HG03045 (cell line): ENCODE measurements at regions not wholly inside any gene's neighbourhood (a gene's known extent, or its start where the extent isn't known, plus 50 kb on each side); places are given as distances from the start of the nearest gene placed in this dataset.
A peak's percentile ranks its signal among the peaks of the same experiment; 100 is the strongest.
"Not testable (repeated sequence)": the region's sequence is repeated elsewhere in the genome, so short reads cannot be mapped to it uniquely, and the experiment has no call there.

ENCODE experiments used
- ATAC-seq: cut with Tn5 transposase; IDR thresholded peaks from one replicate; pipeline ENCODE4 v1.9.1; 2021; ENCODE audit warnings: mild to moderate bottlenecking, moderate library complexity; ENCODE audit not compliant: unreplicated experiment

DNA sequence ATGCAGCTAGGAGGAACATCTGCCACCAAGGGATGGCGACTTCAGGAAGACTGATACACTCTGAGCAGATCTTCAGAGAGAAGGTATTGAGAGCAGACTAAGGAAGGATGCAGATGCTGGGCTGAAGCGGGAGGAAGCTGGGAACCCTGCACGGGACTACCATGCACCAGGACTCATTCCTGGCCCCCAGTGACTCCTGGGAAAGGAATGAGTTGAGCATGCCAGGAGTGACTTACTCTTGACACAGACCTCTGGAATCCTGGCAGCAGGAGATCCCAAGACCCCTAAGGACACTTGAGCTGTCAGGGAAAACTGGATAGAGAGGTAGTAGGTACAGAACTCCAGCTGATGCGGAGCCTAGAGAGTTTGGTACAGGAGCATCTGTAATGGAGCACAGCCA, 336.1 kb downstream of the RPS29 start:
- ATAC-seq, result no peak

DNA sequence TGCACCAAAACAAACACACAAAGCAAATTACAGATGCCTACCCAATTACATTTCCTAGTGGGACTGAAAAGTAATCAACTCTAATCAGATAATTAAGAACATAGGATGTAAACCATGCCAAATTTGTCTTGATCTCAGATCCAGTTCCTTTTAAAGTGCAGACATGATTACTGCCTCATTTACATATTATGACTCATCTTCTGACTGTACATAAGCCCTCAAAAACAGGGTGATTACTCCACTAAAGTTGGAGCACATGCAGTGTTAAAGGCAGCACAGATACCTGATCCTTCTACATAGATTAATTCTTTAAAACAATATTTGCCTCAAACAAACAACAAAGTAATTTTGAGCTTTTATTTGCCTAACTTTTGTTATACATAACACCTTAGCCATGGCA, 337.2 kb downstream of the RPS29 start:
- no peak for ATAC-seq

DNA sequence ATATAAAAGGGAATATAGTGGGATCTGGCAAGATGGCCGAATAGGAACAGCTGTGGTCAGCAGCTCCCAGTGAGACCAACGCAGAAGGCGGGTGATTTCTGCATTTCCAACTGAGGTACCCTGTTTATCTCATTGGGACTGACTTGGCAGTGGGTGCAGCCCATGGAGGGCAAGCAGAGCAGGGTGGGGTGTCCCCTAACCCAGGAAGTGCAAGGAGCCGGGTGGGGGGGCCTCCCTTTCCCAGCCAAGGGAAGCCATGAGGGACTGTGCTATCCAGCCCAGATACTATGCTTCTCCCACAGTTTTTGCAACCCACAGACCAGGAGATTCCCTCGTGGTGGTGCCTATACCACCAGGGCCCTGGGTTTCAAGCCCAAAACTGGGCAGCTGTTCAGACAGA, 342.4 kb downstream of the RPS29 start:
- ATAC-seq, result not testable (repeated sequence)

DNA sequence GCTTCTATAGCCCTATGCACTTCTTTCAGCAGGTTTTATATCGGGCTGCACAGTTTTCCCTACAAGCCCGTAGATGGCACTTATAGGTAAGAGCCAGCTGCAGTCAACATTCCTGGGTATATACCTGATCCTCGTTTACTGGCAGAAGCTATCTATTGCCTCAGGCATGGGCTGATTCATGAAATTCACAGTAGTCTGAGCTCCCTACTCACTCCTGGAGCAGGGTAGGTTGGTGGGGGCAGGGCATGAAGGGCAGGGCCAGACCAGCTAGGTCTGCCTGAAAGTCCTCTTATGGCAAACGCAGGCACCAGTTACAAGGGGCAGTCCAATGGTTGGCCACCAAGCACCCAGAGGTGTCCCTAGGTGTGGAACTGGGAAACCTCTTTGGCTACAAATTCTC, 345.8 kb downstream of the RPS29 start:
- ATAC-seq, result no peak

DNA sequence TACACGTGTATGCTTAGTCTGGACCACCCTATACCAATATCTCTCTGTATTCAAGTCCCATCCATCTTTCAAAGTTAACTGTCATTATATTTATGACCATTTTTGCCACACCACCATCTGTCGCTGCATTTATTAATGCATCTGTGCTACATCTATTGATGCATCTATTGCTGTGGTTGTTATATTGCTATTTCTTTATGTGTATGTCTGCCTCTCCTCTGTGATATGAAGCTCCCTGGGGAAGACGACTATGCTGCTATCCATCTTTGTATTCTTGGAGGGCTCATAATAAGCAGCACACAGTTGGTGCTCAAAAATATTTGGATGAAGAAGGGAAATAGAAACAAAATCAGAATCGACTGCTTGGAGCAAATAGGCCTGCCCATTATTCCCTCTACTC, 357.6 kb downstream of the RPS29 start:
- ATAC-seq, result no peak

DNA sequence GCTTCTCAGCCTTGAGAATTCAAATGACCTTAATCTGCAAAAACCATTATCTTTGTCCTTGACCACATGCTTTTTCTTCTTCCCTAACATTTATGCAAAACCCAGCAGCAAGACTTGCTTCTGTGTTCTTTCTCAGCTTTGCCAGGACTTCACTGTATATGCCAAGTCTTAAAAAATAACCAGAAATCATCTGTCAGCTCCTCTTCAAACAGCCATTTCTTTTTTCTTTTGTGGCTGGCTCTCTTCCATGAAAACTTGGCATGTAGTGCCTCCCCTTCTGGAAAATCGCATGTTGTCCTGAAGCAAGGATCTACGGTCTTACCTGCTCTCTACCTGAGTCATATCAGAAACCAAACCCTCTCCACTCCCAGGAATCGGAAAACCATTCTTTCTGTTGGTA, 364.9 kb downstream of the RPS29 start:
- no peak for ATAC-seq

DNA sequence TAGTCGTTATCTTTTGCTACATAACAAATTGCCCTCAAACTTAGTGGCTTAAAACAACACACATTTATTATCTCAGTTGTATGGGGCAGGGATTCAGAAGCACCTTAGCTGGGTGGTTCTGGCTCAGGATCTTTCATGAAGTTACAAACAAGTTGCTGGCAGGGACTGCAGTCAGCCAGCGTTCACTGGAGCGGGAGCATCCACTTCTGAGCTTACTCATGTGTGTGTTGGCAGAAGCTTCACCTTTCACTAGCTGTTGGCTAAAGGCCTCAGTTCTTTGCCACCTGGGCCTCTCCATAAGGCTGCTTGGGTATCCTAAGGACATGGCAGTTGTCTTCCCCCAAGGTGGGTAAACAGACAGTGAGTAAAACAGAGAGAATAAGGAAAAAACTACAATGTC, 365.7 kb downstream of the RPS29 start:
- ATAC-seq, result no peak

DNA sequence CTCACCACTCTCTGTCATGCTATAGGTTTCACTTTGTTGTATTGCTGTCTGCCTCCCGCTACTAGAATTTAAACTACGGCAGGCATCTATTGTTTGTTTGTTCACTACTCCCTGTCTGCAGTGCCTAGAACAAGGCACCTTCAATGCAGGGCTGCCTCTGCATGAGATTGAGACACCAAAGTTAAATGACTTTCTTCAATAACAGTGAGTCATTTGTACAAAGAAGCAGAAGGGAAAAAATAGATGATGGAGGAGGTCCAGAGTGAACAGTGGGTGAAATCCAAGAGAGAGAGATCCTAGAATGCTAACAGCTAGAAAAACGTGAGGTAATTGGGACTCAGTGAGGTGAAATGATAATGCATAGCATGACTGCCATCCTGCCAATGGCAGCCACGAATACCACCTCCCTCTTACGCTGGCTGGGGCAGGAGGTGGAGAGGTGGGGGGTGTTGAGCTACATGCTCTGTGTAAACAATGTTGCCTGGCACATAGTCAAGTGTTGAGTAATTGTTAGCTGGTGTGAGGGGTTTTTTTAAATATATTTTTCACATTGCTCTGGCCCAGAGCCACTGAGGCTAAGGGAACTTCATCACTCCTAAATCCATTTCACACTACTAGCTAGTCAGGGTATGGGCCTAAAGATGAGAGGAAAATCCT, 367.6 kb downstream of the RPS29 start:
- no peak for ATAC-seq

DNA sequence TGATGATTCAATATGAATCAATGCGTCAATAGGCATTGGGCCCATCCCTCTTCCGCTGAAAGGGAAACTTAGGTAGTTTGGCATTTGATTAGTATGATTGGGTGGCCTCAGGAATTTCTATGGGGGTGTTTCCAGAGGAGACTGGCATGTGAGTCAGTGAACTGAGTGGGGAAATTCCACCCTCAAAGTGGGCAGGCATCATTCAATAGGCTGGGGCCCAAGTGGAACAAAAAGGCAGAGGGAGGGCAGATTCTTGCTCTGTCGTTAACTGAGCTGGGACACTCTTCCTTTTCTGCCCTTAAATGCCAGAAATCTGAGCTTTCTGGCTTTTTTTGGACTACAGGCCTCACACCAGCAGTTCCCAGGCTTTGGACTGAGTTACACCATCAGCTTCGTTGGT, 373.5 kb downstream of the RPS29 start:
- no peak for ATAC-seq

DNA sequence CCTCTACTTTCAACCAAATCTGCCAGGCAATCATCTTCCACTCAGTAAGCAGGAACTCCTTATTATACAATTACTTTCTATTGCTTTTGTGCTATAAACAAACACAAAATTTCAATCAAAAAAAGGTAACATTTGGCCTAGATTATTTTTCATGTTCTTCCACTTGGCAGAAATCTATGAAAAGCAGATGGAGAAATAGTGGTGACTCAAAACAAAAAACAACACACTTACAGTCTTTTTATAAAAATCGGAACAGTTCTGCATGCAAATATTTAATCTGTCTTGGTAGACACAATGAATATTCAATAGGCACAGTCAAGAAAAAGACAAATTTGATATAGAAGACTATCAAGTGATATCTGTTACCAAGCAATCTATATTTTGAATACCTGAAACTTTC, 376.8 kb downstream of the RPS29 start:
- no peak for ATAC-seq

DNA sequence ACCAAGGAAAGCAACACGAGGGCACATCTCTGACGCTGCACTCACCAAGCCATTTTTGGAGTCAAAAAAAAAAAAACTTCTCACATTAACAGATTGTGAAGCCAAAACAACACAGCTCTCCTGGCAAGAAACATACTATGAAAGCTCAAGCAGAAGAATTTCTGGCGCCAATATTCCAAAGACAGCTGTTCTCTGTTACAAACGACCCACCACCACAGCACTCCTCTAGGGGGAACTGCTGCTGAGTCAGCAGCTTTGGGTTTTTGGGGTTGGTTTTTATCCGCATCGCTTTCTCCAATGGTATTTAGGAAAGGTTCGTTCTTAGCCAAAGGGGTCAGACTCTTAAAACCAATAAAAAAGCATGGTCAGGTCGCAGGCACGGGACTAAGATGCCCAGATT, 379.4 kb downstream of the RPS29 start:
- ATAC-seq, result no peak

DNA sequence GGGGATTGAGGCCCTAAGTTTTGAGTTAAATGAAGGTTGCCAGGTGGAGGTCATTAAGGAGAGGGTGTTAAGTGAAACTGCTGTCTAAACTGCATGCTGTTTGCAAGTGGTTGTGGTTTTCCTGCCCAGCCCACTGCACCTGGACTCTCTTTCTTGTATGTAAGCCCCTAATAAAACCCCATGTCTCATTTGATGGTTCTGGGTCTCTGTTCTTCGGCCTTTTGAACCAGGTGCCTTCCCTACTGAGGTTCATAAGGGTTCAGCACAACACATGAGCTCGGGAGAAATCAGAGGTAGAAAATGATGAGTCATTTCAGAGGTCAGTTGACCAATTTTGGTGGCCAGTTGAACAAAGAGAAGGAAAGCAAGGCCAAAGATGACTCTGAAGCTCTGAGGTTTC, 382.5 kb downstream of the RPS29 start:
- no peak for ATAC-seq

DNA sequence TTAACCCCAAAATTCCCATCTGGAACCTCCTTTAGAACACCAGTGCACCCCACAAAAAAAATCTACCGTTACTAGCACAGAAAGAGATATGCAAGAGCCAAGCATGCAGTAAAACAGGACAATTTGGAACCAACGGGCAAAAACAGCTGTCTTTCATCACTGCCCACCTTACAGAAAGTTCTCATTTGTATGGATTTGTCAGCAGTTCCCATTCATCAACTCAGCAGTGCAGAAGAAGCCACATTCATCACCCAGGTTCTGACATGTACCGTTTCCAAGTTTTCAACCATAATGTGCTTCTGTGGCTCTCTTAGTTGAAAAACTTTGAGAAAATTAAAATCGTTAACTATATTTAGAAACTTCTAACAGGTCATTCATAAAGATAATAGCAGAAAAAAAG, 387.0 kb downstream of the RPS29 start:
- ATAC-seq, result no peak

DNA sequence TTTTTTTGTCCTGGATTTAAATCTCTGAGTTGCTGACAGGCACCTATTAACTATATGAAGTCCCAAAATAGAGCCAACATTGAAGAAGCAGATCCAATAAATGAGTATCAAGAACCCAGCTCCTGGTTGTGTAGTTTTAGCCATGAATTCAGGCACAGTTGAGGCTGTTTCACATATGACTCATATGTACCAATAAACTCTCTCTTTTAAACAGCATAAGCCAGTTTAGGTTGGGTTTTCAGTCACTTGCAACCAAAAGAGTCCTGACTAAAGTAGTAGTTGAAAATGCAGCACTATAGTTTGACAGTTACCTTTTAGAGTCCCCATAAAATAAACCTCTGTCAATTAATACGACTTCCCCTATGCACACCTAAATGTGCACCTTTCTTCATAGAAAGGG, 389.9 kb downstream of the RPS29 start:
- no peak for ATAC-seq

DNA sequence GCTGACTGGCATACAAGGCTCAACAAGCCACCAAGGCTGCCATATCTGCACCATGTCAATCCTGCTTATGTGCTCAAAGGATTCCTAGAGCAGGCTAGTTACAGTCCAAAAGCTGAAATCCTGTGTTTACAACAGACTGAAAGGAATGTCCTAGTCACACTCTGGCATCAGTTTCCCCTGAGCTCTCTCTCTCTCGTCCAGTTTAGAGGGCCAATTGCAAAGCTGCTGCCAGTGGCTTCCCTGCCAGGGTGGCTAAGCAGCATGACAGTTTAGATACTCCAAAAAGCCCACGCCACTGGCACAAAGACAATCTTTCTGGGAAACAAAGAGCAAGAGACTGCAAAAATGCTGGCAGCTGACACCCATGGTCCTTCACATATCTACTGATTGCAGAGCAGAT, 392.1 kb downstream of the RPS29 start:
- no peak for ATAC-seq

DNA sequence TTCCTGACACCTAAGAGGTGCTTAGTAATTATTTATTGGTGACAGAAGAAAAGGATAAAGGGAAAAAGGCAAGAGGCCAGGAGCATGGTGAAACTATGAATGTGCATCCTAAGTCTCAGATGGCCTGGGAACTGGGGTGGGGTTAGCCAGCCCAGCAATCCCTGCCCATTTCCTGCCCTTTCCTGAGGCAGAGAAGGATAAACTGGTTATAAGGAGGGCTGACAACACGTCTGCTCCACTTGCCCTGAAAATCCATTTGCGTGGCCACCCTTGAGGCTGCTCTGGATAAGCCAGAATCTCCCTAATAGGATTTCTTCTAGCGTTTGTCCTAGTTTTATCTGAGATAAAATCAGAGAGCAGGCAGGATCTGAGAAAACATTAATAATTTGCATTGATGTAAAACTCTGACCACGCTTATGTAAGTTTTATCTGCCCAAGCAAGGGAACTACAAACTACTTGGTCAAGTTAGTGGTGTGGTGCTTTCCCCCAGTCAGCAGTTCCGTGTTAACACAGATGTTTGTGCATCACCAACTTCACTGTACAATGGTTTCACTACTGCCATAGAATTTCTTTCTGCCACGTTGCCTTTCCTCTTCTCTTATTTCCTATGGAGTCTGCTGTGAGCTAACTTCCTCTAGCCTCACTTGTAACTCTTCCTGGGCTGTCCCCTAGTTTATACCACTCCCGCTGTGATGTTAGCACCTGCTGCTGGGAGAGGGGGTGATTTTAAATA, 392.7 kb downstream of the RPS29 start:
- peak; percentile 91 for ATAC-seq

DNA sequence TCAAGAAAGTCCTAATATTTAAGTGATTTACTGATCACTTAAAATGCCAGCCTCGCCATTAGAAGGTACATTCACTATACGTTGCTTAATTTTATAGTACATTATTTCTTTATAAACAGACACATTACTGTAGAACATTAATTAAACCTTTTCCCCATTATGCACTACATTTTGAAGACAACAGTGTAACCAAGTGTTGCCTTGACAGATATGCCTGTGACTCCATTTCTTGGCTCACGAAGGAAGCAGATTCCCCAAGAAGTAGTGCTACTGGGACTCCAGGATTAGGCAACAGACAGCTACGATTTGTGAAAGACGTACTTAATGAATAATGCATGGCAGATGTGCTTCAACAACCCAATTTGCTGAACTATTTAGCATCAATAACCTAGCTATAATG, 394.8 kb downstream of the RPS29 start:
- ATAC-seq, result no peak

DNA sequence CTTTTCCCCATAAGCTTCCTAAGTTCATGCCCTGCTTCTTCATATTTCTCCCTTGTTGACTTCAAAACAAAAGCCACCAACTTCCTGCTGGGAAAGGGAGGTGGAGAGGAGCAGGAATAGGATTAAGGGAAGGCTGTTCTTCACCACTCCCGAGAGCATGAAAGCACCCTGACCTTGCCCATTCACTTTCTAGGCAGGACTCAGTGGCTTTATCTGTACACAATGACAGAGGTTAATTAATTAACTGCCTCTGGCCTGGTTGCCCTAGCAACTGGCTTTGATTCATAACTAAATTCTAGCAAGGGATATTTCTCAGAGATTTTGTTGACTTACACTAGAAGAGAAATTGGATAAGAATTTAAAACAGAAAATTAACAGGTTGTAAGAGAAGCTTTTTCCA, 396.8 kb downstream of the RPS29 start:
- ATAC-seq, result no peak

DNA sequence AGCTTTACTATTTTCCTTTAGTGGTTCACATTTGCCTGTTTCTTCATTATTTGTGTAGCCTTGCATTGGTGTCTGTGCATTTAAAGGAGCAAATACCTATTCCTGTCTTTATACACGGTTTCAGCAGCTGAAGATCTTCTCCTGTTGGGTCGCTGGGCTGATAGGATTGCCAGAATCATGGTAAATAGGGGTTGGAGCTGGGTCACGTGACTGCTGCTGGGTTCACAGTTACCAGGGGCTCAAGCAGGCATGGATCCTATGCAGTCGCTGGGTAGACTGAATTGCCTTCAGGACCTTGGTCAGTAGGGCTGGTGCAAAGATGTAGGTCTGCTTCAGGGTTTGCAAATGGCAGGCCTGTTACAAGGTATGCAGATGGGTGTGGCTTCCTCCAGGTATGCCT, 398.4 kb downstream of the RPS29 start:
- no peak for ATAC-seq

DNA sequence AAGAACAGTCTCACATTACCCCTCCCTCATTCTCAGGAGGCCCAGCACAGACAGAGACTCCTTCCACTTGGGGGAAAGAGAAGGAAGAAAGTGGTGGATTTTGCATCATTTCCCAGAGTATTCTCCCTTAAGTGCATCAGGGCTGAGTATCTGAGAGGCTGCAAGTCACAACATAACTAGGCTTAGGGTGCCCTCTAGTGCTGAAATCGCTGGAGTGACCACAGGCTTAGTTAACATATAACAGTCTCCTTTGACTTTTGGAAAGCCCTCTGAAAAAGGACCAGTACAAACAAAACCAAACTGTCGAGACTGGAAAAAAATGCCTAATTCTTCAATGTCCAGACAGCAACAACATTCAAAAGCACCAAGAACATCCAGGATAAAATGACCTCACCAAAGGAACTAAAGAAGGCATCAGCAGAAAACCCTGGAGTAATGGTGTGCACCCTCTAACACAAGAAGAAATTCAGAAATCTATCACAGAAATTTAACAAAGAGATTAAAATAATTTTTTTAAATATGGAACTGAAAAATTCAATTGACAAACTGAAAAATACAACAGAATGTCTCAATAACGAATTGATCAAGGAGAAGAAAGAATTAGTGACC, 412.3 kb downstream of the RPS29 start:
- ATAC-seq, result peak; percentile 91

DNA sequence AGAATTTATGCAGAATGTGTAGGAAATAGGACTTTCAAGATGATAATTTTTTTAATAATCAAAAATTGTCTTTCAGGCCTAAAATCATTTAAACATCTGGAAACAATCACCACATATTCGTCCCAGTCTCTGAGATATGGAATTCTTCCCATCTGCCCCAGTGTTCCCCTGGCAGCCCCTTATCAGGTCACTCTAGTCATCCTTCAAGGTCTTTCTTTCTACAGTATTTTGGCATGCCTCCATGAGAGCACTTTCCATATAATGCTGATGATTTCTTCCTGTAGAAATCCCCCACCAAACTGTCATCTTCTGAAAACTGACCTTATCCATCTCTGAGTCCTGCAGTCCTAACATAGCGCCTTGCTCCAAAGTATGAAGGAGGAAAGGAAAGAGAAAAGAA, 422.1 kb downstream of the RPS29 start:
- no peak for ATAC-seq

DNA sequence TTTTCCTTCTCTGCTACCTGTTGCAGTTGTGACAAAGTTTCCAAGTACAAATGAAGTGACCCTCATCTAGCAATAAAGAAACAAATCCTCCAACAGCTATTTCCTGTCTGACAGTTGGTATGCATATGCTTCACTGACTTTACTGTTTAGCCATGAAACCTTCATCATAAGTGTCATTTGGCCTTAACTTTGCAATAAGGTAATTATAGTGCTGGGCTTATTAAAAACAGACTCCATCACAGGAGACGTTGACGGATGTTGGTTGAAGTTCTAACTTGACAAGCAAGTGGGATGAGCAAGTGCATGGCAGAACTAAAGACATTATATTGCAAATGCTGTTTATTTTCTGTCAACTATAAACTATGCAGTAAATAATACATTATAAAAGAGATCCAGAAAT, 425.2 kb downstream of the RPS29 start:
- no peak for ATAC-seq
